Caco-2 (cell line): ENCODE measurements at regions not wholly inside any gene's neighbourhood (a gene's known extent, or its start where the extent isn't known, plus 50 kb on each side); places are given as distances from the start of the nearest gene placed in this dataset.

Experiments
- BruUV-seq: library from RNA; stranded (reverse); fragments of 400-500 nt; replicated peaks from 2 replicates; lab custom pipeline; 2021; lab: Mats Ljungman, UMichigan
- CTCF ChIA-PET: fragments of 300-600 bp; sonication (Branson Sonifier 250); formaldehyde crosslinking; loops from one replicate; lab custom pipeline; 2022; ENCODE audit warnings: antibody characterized with exemption; lab: Charles Lee
- POLR2A ChIA-PET: fragments of 300-600 bp; sonication (Branson Sonifier 250); formaldehyde crosslinking; loops from one replicate; lab custom pipeline; 2022; ENCODE audit warnings: antibody characterized with exemption; lab: Charles Lee
- DNase-seq, 2 experiments: peaks; one replicate each; pipeline versions ENCODE4 v3.0.0 to v3.0.0-alpha.2; 2020 to 2022
- H3K27me3 ChIP-seq: replicated peaks from 2 replicates; pipeline ENCODE4 v1.6.0; 2011; ENCODE audit warnings: low read length; ENCODE audit not compliant: control insufficient read depth, insufficient read depth
- H3K36me3 ChIP-seq: 2 replicates; pipeline ENCODE4 v1.5.1; 2011; ENCODE audit warnings: low read length; ENCODE audit not compliant: control insufficient read depth, insufficient read depth
- H3K4me1 ChIP-seq: fragments of 250-450 bp; sonication (Bioruptor Pico); 2 replicates; pipeline ENCODE4 v1.5.1; 2020; ENCODE audit warnings: mild to moderate bottlenecking
- H3K4me3 ChIP-seq: 2 replicates; pipeline ENCODE4 v1.5.1; 2011; ENCODE audit warnings: low read depth, mild to moderate bottlenecking, control low read depth, low read length
- H3K9me3 ChIP-seq: fragments of 250-450 bp; sonication (Bioruptor Pico); 2 replicates; pipeline ENCODE4 v1.5.1; 2020; ENCODE audit warnings: mild to moderate bottlenecking, moderate library complexity
- H3K27ac Mint-ChIP-seq: one replicate; pipeline ENCODE4 v1.8.0; 2022; ENCODE audit warnings: mixed read lengths; ENCODE audit not compliant: unreplicated experiment
- H3K27me3 Mint-ChIP-seq: one replicate; pipeline ENCODE4 v1.8.0; 2022; ENCODE audit warnings: mixed read lengths; ENCODE audit not compliant: insufficient read depth, unreplicated experiment
- H3K36me3 Mint-ChIP-seq: one replicate; pipeline ENCODE4 v1.8.0; 2022; ENCODE audit warnings: mild to moderate bottlenecking, mixed read lengths; ENCODE audit not compliant: insufficient read depth, unreplicated experiment
- H3K4me1 Mint-ChIP-seq: one replicate; pipeline ENCODE4 v1.8.0; 2022; ENCODE audit warnings: low read depth, mixed read lengths; ENCODE audit not compliant: unreplicated experiment
- H3K4me3 Mint-ChIP-seq: one replicate; pipeline ENCODE4 v1.8.0; 2022; ENCODE audit warnings: mild to moderate bottlenecking, moderate library complexity, mixed read lengths; ENCODE audit not compliant: unreplicated experiment
- H3K9me3 Mint-ChIP-seq: one replicate; pipeline ENCODE4 v1.8.0; 2022; ENCODE audit warnings: mixed read lengths; ENCODE audit not compliant: unreplicated experiment
- intact Hi-C: fragments of 100-400 bp; cut with micrococcal nuclease; formaldehyde crosslinking; loops from one replicate; pipeline ENCODE4 v1.10.0; 2022; ENCODE audit not compliant: unreplicated experiment
- TF ChIP-seq, protein P1 (sequence below), 2 experiments: fragments of 200-600 bp in 1 of 2; IDR thresholded peaks; 1 replicate in 1 of 2; 2 replicates in 1 of 2; pipeline versions ENCODE4 v1.5.1 to v1.8.0; 2011 to 2022; ENCODE audit warnings: antibody characterized with exemption in 1 of 2, control low read depth in 1 of 2, inconsistent platforms in 1 of 2, low read depth in 1 of 2, low read length in 1 of 2, mild to moderate bottlenecking in 1 of 2, moderate library complexity in 1 of 2; ENCODE audit not compliant: insufficient read depth in 1 of 2, severe bottlenecking in 1 of 2, unreplicated experiment in 1 of 2

DNA sequence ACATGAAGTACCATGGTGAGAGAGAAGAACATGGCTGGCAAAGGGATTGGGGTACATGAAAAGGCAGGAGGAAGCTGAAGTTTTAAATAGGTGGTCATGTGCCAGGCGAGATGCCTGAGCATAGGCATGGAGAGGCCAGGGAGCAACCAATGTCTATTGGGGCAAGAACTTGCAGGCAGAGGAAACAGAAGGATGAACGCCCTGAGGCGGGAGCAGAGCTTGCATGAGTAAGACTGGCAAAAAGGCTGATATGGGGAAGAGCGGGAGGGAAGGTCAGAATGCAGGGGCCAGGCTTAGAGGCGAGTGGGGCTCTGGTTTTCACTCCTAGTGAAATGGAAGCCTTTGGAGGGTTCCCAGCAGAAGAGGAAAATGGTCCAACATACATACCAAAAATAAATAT lies 52.5 kb upstream of the VSTM5 start:
- H3K4me3 Mint-ChIP-seq, result no peak overlapping the region
- Histone ChIP-seq H3K4me3 (no peak overlapping the region), H3K9me3 (no peaks in the 10 kb centered on the region), H3K36me3 (no peaks in the 10 kb centered on the region), H3K27me3 (no peaks in the 10 kb centered on the region), H3K4me1 (no peaks in the 10 kb centered on the region; the same call in 1 of the 2 replicates)
- peaks cover 7% of the 10 kb centered on the region for H3K4me1 Mint-ChIP-seq
- no peak for DNase-seq
- no TSS peak for BruUV-seq
- H3K36me3 Mint-ChIP-seq, result no peaks in the 10 kb centered on the region
- TF ChIP-seq, protein P1, sequence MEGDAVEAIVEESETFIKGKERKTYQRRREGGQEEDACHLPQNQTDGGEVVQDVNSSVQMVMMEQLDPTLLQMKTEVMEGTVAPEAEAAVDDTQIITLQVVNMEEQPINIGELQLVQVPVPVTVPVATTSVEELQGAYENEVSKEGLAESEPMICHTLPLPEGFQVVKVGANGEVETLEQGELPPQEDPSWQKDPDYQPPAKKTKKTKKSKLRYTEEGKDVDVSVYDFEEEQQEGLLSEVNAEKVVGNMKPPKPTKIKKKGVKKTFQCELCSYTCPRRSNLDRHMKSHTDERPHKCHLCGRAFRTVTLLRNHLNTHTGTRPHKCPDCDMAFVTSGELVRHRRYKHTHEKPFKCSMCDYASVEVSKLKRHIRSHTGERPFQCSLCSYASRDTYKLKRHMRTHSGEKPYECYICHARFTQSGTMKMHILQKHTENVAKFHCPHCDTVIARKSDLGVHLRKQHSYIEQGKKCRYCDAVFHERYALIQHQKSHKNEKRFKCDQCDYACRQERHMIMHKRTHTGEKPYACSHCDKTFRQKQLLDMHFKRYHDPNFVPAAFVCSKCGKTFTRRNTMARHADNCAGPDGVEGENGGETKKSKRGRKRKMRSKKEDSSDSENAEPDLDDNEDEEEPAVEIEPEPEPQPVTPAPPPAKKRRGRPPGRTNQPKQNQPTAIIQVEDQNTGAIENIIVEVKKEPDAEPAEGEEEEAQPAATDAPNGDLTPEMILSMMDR (IDR thresholded peaks at IDR 0.05; ENCODE audit: insufficient read depth in 1 of 2, low read depth in 1 of 2, low read length in 1 of 2, severe bottlenecking in 1 of 2, unreplicated experiment in 1 of 2), result no peak
- ChIA-PET POLR2A (no interaction called here), CTCF (interaction anchor here (3.5 kb wide), 1 partner anchor 8 kb away, joined by 21 read pairs; no protein-coding TSS in a partner anchor)
- H3K27ac Mint-ChIP-seq, result no peak overlapping the region
- H3K9me3 Mint-ChIP-seq, result peaks cover 15% of the 10 kb centered on the region
- peaks cover 8% of the 10 kb centered on the region for H3K27me3 Mint-ChIP-seq
- intact Hi-C loops, result no loop called here

DNA sequence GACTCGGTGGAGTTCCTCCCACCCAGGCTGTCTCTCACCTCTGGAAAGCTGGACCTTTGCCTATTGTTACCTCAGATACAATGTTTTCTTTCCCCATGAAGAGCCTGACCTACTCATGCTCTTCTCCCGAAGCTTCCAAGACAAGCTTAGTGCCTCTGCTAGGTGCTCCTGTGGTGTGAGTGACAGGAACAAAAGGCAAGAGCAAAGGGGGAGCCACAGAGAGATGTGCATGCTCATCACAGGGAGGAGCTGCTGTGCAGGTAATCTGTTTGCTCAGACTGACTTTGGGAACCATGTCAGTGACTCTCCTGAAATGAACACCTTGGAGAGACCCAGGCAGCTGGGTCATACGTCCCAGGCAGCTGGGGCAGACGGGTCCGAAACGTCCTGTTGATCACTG lies 53.6 kb upstream of the VSTM5 start:
- Mint-ChIP-seq H3K4me3 (no peak overlapping the region), H3K27me3 (peaks cover 6% of the 10 kb centered on the region), H3K36me3 (no peaks in the 10 kb centered on the region), H3K4me1 (peaks cover 7% of the 10 kb centered on the region), H3K27ac (no peak overlapping the region), H3K9me3 (peaks cover 9% of the 10 kb centered on the region)
- CTCF ChIA-PET, result interaction anchor here (0.6 to 3.5 kb wide), 2 partner anchors 9 to 529 kb away, joined by 3 to 21 read pairs; no protein-coding TSS in a partner anchor
- Histone ChIP-seq H3K9me3 (no peaks in the 10 kb centered on the region), H3K27me3 (no peaks in the 10 kb centered on the region), H3K4me1 (peaks cover 8% of the 10 kb centered on the region), H3K4me3 (no peak overlapping the region), H3K36me3 (no peaks in the 10 kb centered on the region)
- DNase-seq, result peak; percentile 30 to 60
- no TSS peak for BruUV-seq
- intact Hi-C loops, result no loop called here
- TF ChIP-seq, protein P1 (IDR thresholded peaks at IDR 0.05; ENCODE audit: insufficient read depth in 1 of 2, low read depth in 1 of 2, low read length in 1 of 2, severe bottlenecking in 1 of 2, unreplicated experiment in 1 of 2), result peak; percentile 14 to 38
- POLR2A ChIA-PET, result no interaction called here

DNA sequence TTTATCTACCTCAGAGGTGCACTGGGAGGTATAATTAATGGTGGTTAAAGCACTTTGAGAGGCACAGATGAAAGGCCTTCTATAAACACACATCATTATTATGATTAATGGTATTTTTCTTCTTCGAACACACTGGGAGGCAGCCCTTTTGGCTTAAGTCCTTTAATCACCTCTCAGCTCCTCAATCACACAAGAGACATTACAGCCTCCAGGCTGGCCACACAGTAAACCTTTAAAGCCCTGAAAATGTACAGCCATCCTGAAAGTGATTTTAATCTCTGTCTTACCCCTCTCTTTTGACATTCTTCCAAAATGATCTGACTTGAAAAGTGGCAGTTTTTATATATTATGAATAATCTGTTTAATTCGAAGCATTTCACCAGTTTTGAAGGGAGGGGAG lies 54.3 kb upstream of the VSTM5 start:
- peaks cover 9% of the 10 kb centered on the region for H3K9me3 Mint-ChIP-seq
- H3K4me1 ChIP-seq, result peaks cover 8% of the 10 kb centered on the region
- H3K9me3 ChIP-seq, result no peaks in the 10 kb centered on the region
- H3K27me3 Mint-ChIP-seq, result peaks cover 6% of the 10 kb centered on the region
- no peaks in the 10 kb centered on the region for H3K27me3 ChIP-seq
- POLR2A ChIA-PET, result no interaction called here
- no peaks in the 10 kb centered on the region for H3K36me3 Mint-ChIP-seq
- BruUV-seq, result no TSS peak
- no peaks in the 10 kb centered on the region for H3K36me3 ChIP-seq
- DNase-seq, result no peak
- H3K27ac Mint-ChIP-seq, result no peak overlapping the region
- H3K4me1 Mint-ChIP-seq, result peaks cover 7% of the 10 kb centered on the region
- TF ChIP-seq, protein P1 (IDR thresholded peaks at IDR 0.05; ENCODE audit: insufficient read depth in 1 of 2, low read depth in 1 of 2, low read length in 1 of 2, severe bottlenecking in 1 of 2, unreplicated experiment in 1 of 2), result no peak
- CTCF ChIA-PET, result interaction anchor here (3.5 kb wide), 1 partner anchor 10 kb away, joined by 21 read pairs; no protein-coding TSS in a partner anchor
- no peak overlapping the region for H3K4me3 Mint-ChIP-seq
- intact Hi-C loops, result no loop called here
- H3K4me3 ChIP-seq, result no peak overlapping the region
